Tibial nerve (tissue), 4 donors: ENCODE measurements at regions not wholly inside any gene's neighbourhood (a gene's known extent, or its start where the extent isn't known, plus 50 kb on each side); places are given as distances from the start of the nearest gene placed in this dataset.

Experiments used
- EP300 ChIP-seq, 2 donors: sonication (generic); formaldehyde crosslinking; IDR thresholded peaks; one replicate each; pipeline ENCODE4 v1.6.1; 2017; ENCODE audit warnings: antibody characterized with exemption in 2 of 2, mild to moderate bottlenecking in 1 of 2
- POLR2A ChIP-seq, 2 donors: fragments of 450-650 bp; IDR thresholded peaks; one replicate each; pipeline ENCODE4 v1.6.1; 2017; ENCODE audit warnings: antibody characterized with exemption in 2 of 2, mild to moderate bottlenecking in 2 of 2, moderate library complexity in 2 of 2
- TF ChIP-seq, protein P1 (sequence below), 5 experiments: fragments of 200-600 bp in 3 of 5; fragments of 450-650 bp in 2 of 5; sonication (generic) in 3 of 5; IDR thresholded peaks; one replicate each; pipeline ENCODE4 v1.5.1; 2016 to 2019; ENCODE audit warnings: antibody characterized with exemption in 5 of 5, mild to moderate bottlenecking in 3 of 5, moderate library complexity in 2 of 5

- no peak for TF ChIP-seq POLR2A (IDR thresholded peaks at IDR 0.05)
- TF ChIP-seq, protein P1, sequence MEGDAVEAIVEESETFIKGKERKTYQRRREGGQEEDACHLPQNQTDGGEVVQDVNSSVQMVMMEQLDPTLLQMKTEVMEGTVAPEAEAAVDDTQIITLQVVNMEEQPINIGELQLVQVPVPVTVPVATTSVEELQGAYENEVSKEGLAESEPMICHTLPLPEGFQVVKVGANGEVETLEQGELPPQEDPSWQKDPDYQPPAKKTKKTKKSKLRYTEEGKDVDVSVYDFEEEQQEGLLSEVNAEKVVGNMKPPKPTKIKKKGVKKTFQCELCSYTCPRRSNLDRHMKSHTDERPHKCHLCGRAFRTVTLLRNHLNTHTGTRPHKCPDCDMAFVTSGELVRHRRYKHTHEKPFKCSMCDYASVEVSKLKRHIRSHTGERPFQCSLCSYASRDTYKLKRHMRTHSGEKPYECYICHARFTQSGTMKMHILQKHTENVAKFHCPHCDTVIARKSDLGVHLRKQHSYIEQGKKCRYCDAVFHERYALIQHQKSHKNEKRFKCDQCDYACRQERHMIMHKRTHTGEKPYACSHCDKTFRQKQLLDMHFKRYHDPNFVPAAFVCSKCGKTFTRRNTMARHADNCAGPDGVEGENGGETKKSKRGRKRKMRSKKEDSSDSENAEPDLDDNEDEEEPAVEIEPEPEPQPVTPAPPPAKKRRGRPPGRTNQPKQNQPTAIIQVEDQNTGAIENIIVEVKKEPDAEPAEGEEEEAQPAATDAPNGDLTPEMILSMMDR (IDR thresholded peaks at IDR 0.05) = peak in 4 of 5 experiments; percentile 19 to 53 (median 33)
- TF ChIP-seq EP300 (IDR thresholded peaks at IDR 0.05) = no peak
Observed at GRCh38 chr4:112075129-112075753, 70.0 kb upstream of the FAM241A start.
